ENCODE measurements at regions not wholly inside any gene's neighbourhood (a gene's known extent, or its start where the extent isn't known, plus 50 kb on each side); places are given as distances from the start of the nearest gene placed in this dataset.
"Not testable (repeated sequence)": the region's sequence is repeated elsewhere in the genome, so short reads cannot be mapped to it uniquely, and the experiment has no call there.

DNA sequence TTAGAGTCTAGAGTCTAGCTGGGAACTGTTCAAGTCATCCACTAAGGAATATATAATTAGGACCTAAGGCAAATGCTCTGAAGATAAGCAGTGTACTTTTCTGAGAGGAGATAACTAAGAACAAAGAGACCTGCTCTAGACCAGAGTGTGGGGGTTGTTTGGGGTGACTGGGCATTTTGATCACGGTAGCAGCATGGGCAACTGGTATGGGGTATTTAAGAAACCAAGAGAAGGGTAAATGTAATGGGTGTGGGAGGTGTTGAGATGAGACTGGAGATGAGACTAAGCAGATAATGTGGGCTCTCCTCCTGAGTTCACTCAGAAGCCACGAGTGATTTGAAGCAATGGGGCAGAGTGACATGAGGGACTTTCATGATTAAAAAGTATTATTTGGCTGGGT is 1082.9 kb downstream of the GATA3 start:
- Mint-ChIP-seq H3K27ac (no peak overlapping the region), H3K36me3 (ENCODE audit: insufficient read depth) (no peaks in the 10 kb centered on the region), H3K9me3 (ENCODE audit: low read depth) (no peaks in the 10 kb centered on the region), H3K27me3 (no peaks in the 10 kb centered on the region), H3K4me3 (ENCODE audit: low read depth) (no peak overlapping the region), H3K4me1 (ENCODE audit: low read depth) (peaks cover 2% of the 10 kb centered on the region)
- no peak for DNase-seq (ENCODE audit: low spot score, unreplicated experiment)
- TF ChIP-seq, protein P1, sequence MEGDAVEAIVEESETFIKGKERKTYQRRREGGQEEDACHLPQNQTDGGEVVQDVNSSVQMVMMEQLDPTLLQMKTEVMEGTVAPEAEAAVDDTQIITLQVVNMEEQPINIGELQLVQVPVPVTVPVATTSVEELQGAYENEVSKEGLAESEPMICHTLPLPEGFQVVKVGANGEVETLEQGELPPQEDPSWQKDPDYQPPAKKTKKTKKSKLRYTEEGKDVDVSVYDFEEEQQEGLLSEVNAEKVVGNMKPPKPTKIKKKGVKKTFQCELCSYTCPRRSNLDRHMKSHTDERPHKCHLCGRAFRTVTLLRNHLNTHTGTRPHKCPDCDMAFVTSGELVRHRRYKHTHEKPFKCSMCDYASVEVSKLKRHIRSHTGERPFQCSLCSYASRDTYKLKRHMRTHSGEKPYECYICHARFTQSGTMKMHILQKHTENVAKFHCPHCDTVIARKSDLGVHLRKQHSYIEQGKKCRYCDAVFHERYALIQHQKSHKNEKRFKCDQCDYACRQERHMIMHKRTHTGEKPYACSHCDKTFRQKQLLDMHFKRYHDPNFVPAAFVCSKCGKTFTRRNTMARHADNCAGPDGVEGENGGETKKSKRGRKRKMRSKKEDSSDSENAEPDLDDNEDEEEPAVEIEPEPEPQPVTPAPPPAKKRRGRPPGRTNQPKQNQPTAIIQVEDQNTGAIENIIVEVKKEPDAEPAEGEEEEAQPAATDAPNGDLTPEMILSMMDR (IDR thresholded peaks at IDR 0.05; ENCODE audit: unreplicated experiment): no peak

DNA sequence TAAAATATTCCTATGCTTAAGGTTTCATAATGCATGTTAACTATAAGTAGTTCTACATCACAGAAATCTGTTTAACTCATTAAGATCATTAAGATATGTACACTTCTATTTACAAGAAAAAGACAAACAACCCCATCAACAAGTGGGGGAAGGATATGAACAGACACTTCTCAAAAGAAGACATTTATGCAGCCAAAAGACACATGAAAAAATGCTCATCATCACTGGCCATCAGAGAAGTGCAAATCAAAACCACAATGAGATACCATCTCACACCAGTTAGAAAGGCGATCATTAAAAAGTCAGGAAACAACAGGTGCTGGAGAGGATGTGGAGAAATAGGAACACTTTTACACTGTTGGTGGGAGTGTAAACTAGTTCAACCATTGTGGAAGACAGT is 1084.3 kb downstream of the GATA3 start:
- not testable (repeated sequence) for H3K27ac Mint-ChIP-seq; H3K4me3 Mint-ChIP-seq (ENCODE audit: low read depth); H3K4me1 Mint-ChIP-seq (ENCODE audit: low read depth); H3K27me3 Mint-ChIP-seq; DNase-seq (ENCODE audit: low spot score, unreplicated experiment); H3K36me3 Mint-ChIP-seq (ENCODE audit: insufficient read depth); H3K9me3 Mint-ChIP-seq (ENCODE audit: low read depth)

DNA sequence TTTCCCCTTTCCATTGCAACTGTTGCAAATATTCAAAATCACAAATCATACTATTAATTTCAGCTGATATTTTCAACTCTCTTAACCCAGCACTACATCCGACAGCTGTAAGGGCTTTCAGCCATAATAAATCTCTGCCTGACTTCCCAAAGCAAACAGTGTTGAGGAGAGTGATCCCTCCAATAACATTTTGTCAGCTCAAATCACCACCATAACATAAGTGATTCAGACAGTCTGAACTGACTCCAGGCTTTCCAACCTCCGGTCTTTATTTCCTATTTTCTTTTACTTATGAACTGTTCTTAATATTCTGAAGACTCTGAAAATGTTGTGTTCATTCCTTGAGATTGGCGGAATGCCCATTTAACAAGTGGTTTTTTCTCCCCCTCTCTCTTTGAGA is 1085.9 kb downstream of the GATA3 start:
- Mint-ChIP-seq H3K27ac (no peak overlapping the region), H3K9me3 (ENCODE audit: low read depth) (no peaks in the 10 kb centered on the region), H3K36me3 (ENCODE audit: insufficient read depth) (no peaks in the 10 kb centered on the region), H3K27me3 (no peaks in the 10 kb centered on the region), H3K4me1 (ENCODE audit: low read depth) (peaks cover 2% of the 10 kb centered on the region), H3K4me3 (ENCODE audit: low read depth) (no peak overlapping the region)
- TF ChIP-seq, protein P1 (IDR thresholded peaks at IDR 0.05; ENCODE audit: unreplicated experiment): no peak
- DNase-seq (ENCODE audit: low spot score, unreplicated experiment): no peak

DNA sequence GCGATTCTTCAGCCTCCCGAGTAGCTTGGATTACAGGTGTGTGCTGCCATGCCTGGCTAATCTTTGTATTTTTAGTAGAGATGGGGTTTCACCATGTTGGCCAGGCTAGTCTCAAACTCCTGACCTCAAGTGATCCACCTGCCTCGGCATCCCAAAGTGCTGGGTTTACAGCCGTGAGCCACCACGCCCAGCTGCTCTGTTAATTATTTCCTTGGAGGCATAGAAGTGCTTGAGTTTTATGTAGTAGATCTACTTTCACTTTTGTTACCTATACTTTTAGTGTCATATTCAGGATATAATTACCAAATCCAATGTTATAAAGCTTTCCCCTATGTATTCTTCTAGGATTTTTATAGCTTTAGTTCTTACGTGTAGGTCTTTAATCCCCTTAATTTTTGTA is 1093.0 kb downstream of the GATA3 start:
- H3K27ac Mint-ChIP-seq: no peak overlapping the region

DNA sequence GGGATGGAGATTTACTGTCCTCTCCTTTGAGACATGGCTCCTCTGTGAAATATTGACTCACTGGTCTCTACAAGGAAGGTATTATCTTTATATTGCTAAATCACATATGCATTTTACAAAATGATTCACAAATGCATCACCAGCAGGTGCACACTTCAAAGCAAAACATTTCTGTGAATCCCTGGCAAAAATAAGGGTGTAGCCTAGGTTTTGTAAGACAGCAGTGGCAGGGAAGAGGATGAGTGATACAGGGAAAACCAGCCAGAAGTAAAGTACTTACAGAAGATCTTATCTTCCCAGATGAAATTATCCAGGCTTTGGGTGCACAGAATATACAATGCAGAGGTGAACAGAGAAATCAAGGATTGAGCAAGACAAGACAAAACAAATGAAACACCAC is 1094.6 kb downstream of the GATA3 start:
- no peak for DNase-seq (ENCODE audit: low spot score, unreplicated experiment)
- Mint-ChIP-seq H3K4me1 (ENCODE audit: low read depth) (peaks cover 3% of the 10 kb centered on the region), H3K4me3 (ENCODE audit: low read depth) (no peak overlapping the region), H3K27me3 (peaks cover 13% of the 10 kb centered on the region), H3K27ac (no peak overlapping the region), H3K36me3 (ENCODE audit: insufficient read depth) (no peaks in the 10 kb centered on the region), H3K9me3 (ENCODE audit: low read depth) (peaks cover 8% of the 10 kb centered on the region)
- TF ChIP-seq, protein P1 (IDR thresholded peaks at IDR 0.05; ENCODE audit: unreplicated experiment): no peak

More for the DNA sequence above, 1093.0 kb downstream of the GATA3 start:
- TF ChIP-seq, protein P1 (IDR thresholded peaks at IDR 0.05; ENCODE audit: unreplicated experiment): no peak
- Mint-ChIP-seq H3K36me3 (ENCODE audit: insufficient read depth) (no peaks in the 10 kb centered on the region), H3K4me1 (ENCODE audit: low read depth) (peaks cover 1% of the 10 kb centered on the region), H3K9me3 (ENCODE audit: low read depth) (peaks cover 8% of the 10 kb centered on the region), H3K4me3 (ENCODE audit: low read depth) (no peak overlapping the region), H3K27me3 (peaks cover 13% of the 10 kb centered on the region)
- DNase-seq (ENCODE audit: low spot score, unreplicated experiment): no peak

DNA sequence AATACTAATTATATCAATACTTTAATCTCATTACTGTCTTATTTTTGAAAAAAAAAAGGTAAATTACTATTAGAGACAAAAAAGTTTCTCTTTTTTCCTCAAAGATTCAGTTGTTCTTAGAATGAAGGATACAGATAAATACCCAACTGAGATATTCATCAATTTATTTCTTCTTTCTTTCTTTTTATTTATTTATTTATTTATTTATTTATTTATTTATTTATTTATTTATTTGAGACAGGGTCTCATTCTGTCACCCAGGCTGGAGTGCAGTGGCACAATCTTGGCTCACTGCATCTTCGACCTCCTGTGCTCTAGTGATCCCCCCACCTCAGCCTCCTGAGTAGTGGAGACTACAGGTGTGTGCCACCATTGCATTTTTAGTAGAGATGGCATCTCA is 1098.6 kb downstream of the GATA3 start:
- Mint-ChIP-seq H3K27me3 (peaks cover 13% of the 10 kb centered on the region), H3K4me1 (ENCODE audit: low read depth) (peaks cover 15% of the 10 kb centered on the region)
- H3K9me3 Mint-ChIP-seq (ENCODE audit: low read depth); DNase-seq (ENCODE audit: low spot score, unreplicated experiment); H3K36me3 Mint-ChIP-seq (ENCODE audit: insufficient read depth); H3K4me3 Mint-ChIP-seq (ENCODE audit: low read depth); H3K27ac Mint-ChIP-seq: not testable (repeated sequence)

Measured in progenitor cell of endocrine pancreas (in vitro differentiated cells).